Kidney (tissue), 13 donors: ENCODE measurements at regions not wholly inside any gene's neighbourhood (a gene's known extent, or its start where the extent isn't known, plus 50 kb on each side); places are given as distances from the start of the nearest gene placed in this dataset.
A peak's percentile ranks its signal among the peaks of the same experiment; 100 is the strongest.

Source experiments
- DNase-seq, 5 donors: peaks; one replicate each; pipeline ENCODE4 v3.0.0-alpha.2; 2013 to 2020
- FAIRE-seq: peaks from 2 replicates; lab custom pipeline; 2012; peaks lifted over from hg19 to GRCh38; lab: Jason Lieb, UNC
- H3K27ac ChIP-seq, 2 donors: one replicate each; pipeline ENCODE4 v1.7.0; 2013; ENCODE audit warnings: low read depth in 2 of 2, low read length in 2 of 2, inconsistent platforms in 1 of 2
- H3K27me3 ChIP-seq: one replicate; pipeline ENCODE4 v1.7.1; 2013; ENCODE audit warnings: low read length, inconsistent platforms; ENCODE audit not compliant: control insufficient read depth, insufficient read depth
- H3K36me3 ChIP-seq, 3 donors: one replicate each; pipeline versions ENCODE4 v1.7.0 to v1.7.1; 2013; ENCODE audit warnings: low read length in 3 of 3, control low read depth in 1 of 3, inconsistent platforms in 1 of 3; ENCODE audit not compliant: insufficient read depth in 3 of 3, control insufficient read depth in 2 of 3
- H3K4me1 ChIP-seq, 3 donors: one replicate each; pipeline versions ENCODE4 v1.7.0 to v1.7.1; 2013; ENCODE audit warnings: low read length in 3 of 3, inconsistent platforms in 1 of 3, low read depth in 1 of 3; ENCODE audit not compliant: control insufficient read depth in 2 of 3, insufficient read depth in 2 of 3
- H3K4me3 ChIP-seq, 3 donors: one replicate each; pipeline versions ENCODE4 v1.7.0 to v1.8.1; 2013; ENCODE audit warnings: low read length in 3 of 3, control low read depth in 1 of 3, inconsistent platforms in 1 of 3
- H3K9ac ChIP-seq, 3 donors: one replicate each; pipeline versions ENCODE4 v1.7.0 to v1.7.1; 2013; ENCODE audit warnings: low read length in 3 of 3, control low read depth in 1 of 3, inconsistent platforms in 1 of 3
- H3K9me3 ChIP-seq, 3 donors: one replicate each; pipeline versions ENCODE4 v1.7.0 to v1.7.1; 2013; ENCODE audit warnings: low read length in 3 of 3, control low read depth in 1 of 3, inconsistent platforms in 1 of 3; ENCODE audit not compliant: control insufficient read depth in 2 of 3, insufficient read depth in 1 of 3
- intact Hi-C: fragments of 100-400 bp; cut with DNase I; formaldehyde crosslinking; loops from one replicate; pipeline ENCODE4 v1.11.1; 2022
- TF ChIP-seq, protein P1 (sequence below): IDR thresholded peaks from 3 replicates; pipeline ENCODE4 v1.5.1; 2012; ENCODE audit warnings: mild to moderate bottlenecking, moderate library complexity, borderline replicate concordance; ENCODE audit not compliant: insufficient read depth; ENCODE audit errors: extremely low read depth
- donor health status: control.
- donor health status: control.
- donor health status: control.
- donor health status: control.
- donor health status: control.
- donor health status: DM: yes; HTN: yes; CAD: no.
- donor health status: Normal renal cell carcinoma (clear cell type).

GRCh38 chr2:129763966-129764365, 215.5 kb upstream of the RAB6C start:
- TF ChIP-seq, protein P1, sequence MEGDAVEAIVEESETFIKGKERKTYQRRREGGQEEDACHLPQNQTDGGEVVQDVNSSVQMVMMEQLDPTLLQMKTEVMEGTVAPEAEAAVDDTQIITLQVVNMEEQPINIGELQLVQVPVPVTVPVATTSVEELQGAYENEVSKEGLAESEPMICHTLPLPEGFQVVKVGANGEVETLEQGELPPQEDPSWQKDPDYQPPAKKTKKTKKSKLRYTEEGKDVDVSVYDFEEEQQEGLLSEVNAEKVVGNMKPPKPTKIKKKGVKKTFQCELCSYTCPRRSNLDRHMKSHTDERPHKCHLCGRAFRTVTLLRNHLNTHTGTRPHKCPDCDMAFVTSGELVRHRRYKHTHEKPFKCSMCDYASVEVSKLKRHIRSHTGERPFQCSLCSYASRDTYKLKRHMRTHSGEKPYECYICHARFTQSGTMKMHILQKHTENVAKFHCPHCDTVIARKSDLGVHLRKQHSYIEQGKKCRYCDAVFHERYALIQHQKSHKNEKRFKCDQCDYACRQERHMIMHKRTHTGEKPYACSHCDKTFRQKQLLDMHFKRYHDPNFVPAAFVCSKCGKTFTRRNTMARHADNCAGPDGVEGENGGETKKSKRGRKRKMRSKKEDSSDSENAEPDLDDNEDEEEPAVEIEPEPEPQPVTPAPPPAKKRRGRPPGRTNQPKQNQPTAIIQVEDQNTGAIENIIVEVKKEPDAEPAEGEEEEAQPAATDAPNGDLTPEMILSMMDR = no peak
- Histone ChIP-seq H3K27ac (no peak overlapping the region), H3K4me3 (no peak overlapping the region), H3K9ac (no peak overlapping the region), H3K9me3 (no peaks in the 10 kb centered on the region), H3K4me1 (no peaks in the 10 kb centered on the region), H3K36me3 (no peaks in the 10 kb centered on the region), H3K27me3 (no peaks in the 10 kb centered on the region)
- FAIRE-seq (no peak), DNase-seq (no peak)
- intact Hi-C loops = no loop called here

DNA sequence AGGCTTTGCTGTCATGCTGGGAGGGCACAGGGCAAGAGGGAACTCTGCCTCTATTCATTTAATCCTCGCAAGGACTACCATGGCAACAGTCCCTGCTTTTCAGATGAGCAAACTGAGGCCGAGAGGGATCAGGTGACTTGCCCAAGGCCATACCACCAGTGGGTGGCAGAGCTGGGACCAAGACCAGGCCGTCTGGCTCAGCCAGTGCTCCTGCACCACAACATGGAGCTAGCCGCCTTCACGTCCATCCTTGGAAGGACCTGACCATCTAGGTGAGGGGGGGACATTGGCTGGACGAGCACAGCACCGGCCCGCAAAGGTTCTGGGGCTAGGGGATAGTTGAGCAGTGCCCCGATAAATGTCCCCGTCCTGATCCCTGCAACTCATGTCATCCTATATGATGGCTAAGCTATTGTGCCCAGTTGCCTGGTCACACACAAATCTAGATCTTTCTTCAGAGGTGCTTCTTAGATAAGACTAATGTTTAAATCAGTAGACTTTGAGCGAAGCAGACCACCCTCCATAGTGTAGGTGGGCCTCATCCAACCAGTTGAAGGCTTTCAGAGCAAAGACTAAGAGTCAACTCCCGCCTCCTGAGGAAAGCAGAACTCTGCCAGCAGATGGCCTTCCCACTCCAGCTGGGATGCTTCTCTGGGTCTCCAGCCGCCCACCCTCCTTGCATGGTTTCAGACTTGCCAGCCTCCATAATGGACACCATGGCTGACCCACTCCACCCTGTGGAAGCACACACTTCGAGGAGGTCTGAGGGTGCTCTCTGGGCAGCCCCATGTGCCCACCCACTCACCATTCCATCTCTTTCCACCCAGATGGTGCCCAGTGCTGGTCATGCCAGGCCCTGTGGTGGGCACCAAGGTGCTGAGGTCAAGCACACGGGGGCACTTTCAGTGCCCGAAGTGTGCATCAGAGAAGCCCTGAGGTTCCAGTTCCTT, 214.8 kb upstream of the RAB6C start:
- intact Hi-C loops = no loop called here
- peak in 2 of 5 donors; percentile 3 to 38 for DNase-seq
- no peak for FAIRE-seq

GRCh38 chr2:129765326-129765677, 214.2 kb upstream of the RAB6C start:
- intact Hi-C loops = no loop called here
- H3K36me3 ChIP-seq = no peaks in the 10 kb centered on the region
- H3K27ac ChIP-seq = no peak overlapping the region
- H3K4me1 ChIP-seq = no peaks in the 10 kb centered on the region
- FAIRE-seq (no peak), DNase-seq (no peak)
- no peak overlapping the region for H3K9ac ChIP-seq
- H3K9me3 ChIP-seq = no peaks in the 10 kb centered on the region
- no peak overlapping the region for H3K4me3 ChIP-seq
- no peaks in the 10 kb centered on the region for H3K27me3 ChIP-seq
- TF ChIP-seq, protein P1 = no peak

More for the DNA sequence above, 214.8 kb upstream of the RAB6C start:
- Histone ChIP-seq H3K27ac (no peak overlapping the region), H3K9ac (no peak overlapping the region), H3K4me1 (no peaks in the 10 kb centered on the region), H3K4me3 (no peak overlapping the region), H3K9me3 (no peaks in the 10 kb centered on the region), H3K36me3 (no peaks in the 10 kb centered on the region), H3K27me3 (no peaks in the 10 kb centered on the region)
- TF ChIP-seq, protein P1 = no peak
